Breast epithelium (tissue), 3 donors: ENCODE measurements at regions not wholly inside any gene's neighbourhood (a gene's known extent, or its start where the extent isn't known, plus 50 kb on each side); places are given as distances from the start of the nearest gene placed in this dataset.

Experiments used
- POLR2A ChIP-seq: fragments of 450-650 bp; IDR thresholded peaks from one replicate; pipeline ENCODE4 v1.6.1; 2016; ENCODE audit warnings: antibody characterized with exemption, mild to moderate bottlenecking, moderate library complexity
- POLR2AphosphoS5 ChIP-seq, 3 donors: sonication (generic); formaldehyde crosslinking; IDR thresholded peaks; one replicate each; pipeline ENCODE4 v1.6.1; 2017; ENCODE audit warnings: antibody characterized with exemption in 3 of 3
- TF ChIP-seq, protein P1 (sequence below), 3 donors: fragments of 450-650 bp; IDR thresholded peaks; one replicate each; pipeline ENCODE4 v1.5.1; 2016 to 2017; ENCODE audit warnings: antibody characterized with exemption in 3 of 3, mild to moderate bottlenecking in 3 of 3, moderate library complexity in 3 of 3

DNA sequence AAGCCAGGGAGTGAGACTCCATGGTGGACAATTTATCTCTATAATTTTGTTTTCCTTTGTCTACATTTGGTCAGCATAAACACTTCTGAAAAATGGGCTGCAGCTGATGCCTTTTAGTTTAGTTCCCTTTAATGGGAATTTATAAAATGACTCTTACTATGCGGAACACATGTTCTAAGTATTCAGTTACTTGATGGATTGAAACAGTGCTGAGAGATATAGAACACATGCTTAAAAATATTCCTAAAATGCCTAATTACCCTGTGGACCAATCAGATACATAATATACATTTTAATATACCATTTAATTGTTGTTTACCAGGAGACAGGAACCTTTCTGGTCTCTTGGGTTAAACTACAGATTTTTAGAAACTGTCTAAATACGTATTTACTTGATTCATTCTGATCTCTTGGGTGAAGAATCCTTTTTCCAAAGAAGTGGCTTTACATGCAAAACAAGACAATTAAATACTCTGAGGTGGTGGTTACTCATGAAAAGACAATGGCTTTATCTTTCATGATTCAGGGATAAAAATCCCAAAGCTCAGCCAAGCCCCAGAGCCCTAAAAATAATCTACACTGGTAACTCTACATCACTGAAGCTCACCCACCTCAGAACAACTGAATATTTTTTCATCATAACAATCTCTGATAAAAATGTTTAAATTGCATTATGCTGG, 128.1 kb upstream of the SERTAD2 start:
- TF ChIP-seq, protein P1, sequence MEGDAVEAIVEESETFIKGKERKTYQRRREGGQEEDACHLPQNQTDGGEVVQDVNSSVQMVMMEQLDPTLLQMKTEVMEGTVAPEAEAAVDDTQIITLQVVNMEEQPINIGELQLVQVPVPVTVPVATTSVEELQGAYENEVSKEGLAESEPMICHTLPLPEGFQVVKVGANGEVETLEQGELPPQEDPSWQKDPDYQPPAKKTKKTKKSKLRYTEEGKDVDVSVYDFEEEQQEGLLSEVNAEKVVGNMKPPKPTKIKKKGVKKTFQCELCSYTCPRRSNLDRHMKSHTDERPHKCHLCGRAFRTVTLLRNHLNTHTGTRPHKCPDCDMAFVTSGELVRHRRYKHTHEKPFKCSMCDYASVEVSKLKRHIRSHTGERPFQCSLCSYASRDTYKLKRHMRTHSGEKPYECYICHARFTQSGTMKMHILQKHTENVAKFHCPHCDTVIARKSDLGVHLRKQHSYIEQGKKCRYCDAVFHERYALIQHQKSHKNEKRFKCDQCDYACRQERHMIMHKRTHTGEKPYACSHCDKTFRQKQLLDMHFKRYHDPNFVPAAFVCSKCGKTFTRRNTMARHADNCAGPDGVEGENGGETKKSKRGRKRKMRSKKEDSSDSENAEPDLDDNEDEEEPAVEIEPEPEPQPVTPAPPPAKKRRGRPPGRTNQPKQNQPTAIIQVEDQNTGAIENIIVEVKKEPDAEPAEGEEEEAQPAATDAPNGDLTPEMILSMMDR (IDR thresholded peaks at IDR 0.05): no peak
- no peak for TF ChIP-seq POLR2A
- no peak for TF ChIP-seq POLR2AphosphoS5 (IDR thresholded peaks at IDR 0.05)
